HepG2 (cell line): ENCODE measurements at regions not wholly inside any gene's neighbourhood (a gene's known extent, or its start where the extent isn't known, plus 50 kb on each side); places are given as distances from the start of the nearest gene placed in this dataset.

Source experiments
- ATAC-seq: fragments of 200-7000 bp; cut with Tn5 transposase; 3 replicates; pipeline ENCODE4 v1.9.1; 2020; ENCODE audit warnings: mild to moderate bottlenecking, moderate library complexity
- BruUV-seq: library from RNA; stranded (reverse); fragments of 400-500 nt; replicated peaks from 2 replicates; lab custom pipeline; 2021; lab: Mats Ljungman, UMichigan
- CTCF ChIA-PET: fragments of 300-600 bp; formaldehyde crosslinking; extraction: SDS; loops from one replicate; lab custom pipeline; 2021; ENCODE audit warnings: low total read pairs, inconsistent platforms, low intra/inter-chr PET ratio; lab: Yijun Ruan, JAX
- POLR2A ChIA-PET: fragments of 350-600 bp; sonication (Branson Sonifier 250); formaldehyde crosslinking; loops from one replicate; lab custom pipeline; 2020; ENCODE audit warnings: antibody characterized with exemption, inconsistent platforms; lab: Yijun Ruan, JAX
- DNase-seq: peaks from one replicate; pipeline ENCODE4 v3.0.0-alpha.2; 2015; ENCODE audit warnings: low spot score
- FAIRE-seq: peaks from 3 replicates; lab custom pipeline; 2011; peaks lifted over from hg19 to GRCh38; lab: Jason Lieb, UNC
- H2AFZ ChIP-seq: one replicate; pipeline ENCODE4 v1.6.1; 2011; ENCODE audit warnings: low read length, inconsistent platforms
- H3K27ac ChIP-seq: fragments of 300-600 bp; 3 replicates; pipeline ENCODE4 v1.8.0; 2011; ENCODE audit warnings: mixed run types, mild to moderate bottlenecking, mixed read lengths, low read length, inconsistent platforms; ENCODE audit not compliant: insufficient read depth; ENCODE audit errors: extremely low read length
- H3K27me3 ChIP-seq, 2 experiments: fragments of 200-600 bp in 1 of 2; 2 replicates in 1 of 2; 3 replicates in 1 of 2; pipeline versions ENCODE4 v1.6.0 to v1.8.0; 2011; ENCODE audit warnings: low read length in 2 of 2, mild to moderate bottlenecking in 2 of 2, moderate library complexity in 2 of 2, inconsistent platforms in 1 of 2; ENCODE audit not compliant: insufficient read depth in 2 of 2, control insufficient read depth in 1 of 2
- H3K36me3 ChIP-seq, 2 experiments: fragments of 200-600 bp in 1 of 2; replicated peaks in 1 of 2; 2 replicates in 1 of 2; 3 replicates in 1 of 2; pipeline versions ENCODE4 v1.5.1 to v1.8.0; 2011; ENCODE audit warnings: low read length in 2 of 2, inconsistent platforms in 1 of 2; ENCODE audit not compliant: insufficient read depth in 2 of 2, control insufficient read depth in 1 of 2
- H3K4me1 ChIP-seq: 2 replicates; pipeline ENCODE4 v1.5.1; 2012; ENCODE audit warnings: low read length, inconsistent platforms; ENCODE audit not compliant: insufficient read depth
- H3K4me2 ChIP-seq: 2 replicates; pipeline ENCODE4 v1.6.0; 2011; ENCODE audit warnings: low read depth, low read length, inconsistent platforms
- H3K4me3 ChIP-seq, 3 experiments: fragments of 200-600 bp in 1 of 3; sonication (generic), shearing (Covaris generic) in 1 of 3; replicated peaks in 1 of 3; 2 replicates each; pipeline ENCODE4 v1.5.1; 2011 to 2016; ENCODE audit warnings: low read length in 3 of 3, inconsistent platforms in 2 of 3, low read depth in 2 of 3, mild to moderate bottlenecking in 2 of 3, control low read depth in 1 of 3, mixed read lengths in 1 of 3; ENCODE audit not compliant: insufficient read depth in 1 of 3
- H3K79me2 ChIP-seq: one replicate; pipeline ENCODE4 v1.6.1; 2011; ENCODE audit warnings: low read length, inconsistent platforms; ENCODE audit not compliant: insufficient read depth
- H3K9ac ChIP-seq: 2 replicates; pipeline ENCODE4 v1.6.0; 2011; ENCODE audit warnings: mild to moderate bottlenecking, low read depth, low read length, inconsistent platforms; ENCODE audit not compliant: insufficient read depth
- H3K9me3 ChIP-seq: 2 replicates; pipeline ENCODE4 v1.5.1; 2012; ENCODE audit warnings: mild to moderate bottlenecking, low read length
- H4K20me1 ChIP-seq: 2 replicates; pipeline ENCODE4 v1.6.0; 2011; ENCODE audit warnings: inconsistent platforms, mild to moderate bottlenecking, low read length, moderate library complexity; ENCODE audit not compliant: insufficient read depth
- ATF1 ChIP-seq: IDR thresholded peaks from 2 replicates; pipeline ENCODE4 v1.6.1; 2016; ENCODE audit warnings: mild to moderate bottlenecking, control low read depth
- E2F5 ChIP-seq: sonication (generic); formaldehyde crosslinking; conservative IDR thresholded peaks from 2 replicates; pipeline ENCODE4 v1.4.0; 2020; ENCODE audit warnings: missing genetic modification reagents
- EEA1 ChIP-seq: sonication (generic); formaldehyde crosslinking; IDR thresholded peaks from 2 replicates; pipeline ENCODE4 v1.5.1; 2020; ENCODE audit warnings: mild to moderate bottlenecking, missing genetic modification reagents, borderline replicate concordance
- FOXA3 ChIP-seq: IDR thresholded peaks from 2 replicates; pipeline ENCODE4 v1.6.1; 2016; ENCODE audit warnings: missing genetic modification reagents, missing compliant biosample characterization
- GATA4 ChIP-seq: sonication (generic); IDR thresholded peaks from 2 replicates; pipeline ENCODE4 v1.6.1; 2016; ENCODE audit warnings: antibody characterized with exemption, low read depth, borderline replicate concordance
- GATAD2A ChIP-seq: IDR thresholded peaks from 2 replicates; pipeline ENCODE4 v1.6.1; 2016
- GFI1 ChIP-seq: sonication (generic); formaldehyde crosslinking; IDR thresholded peaks from 2 replicates; pipeline ENCODE4 v1.5.0; 2020; ENCODE audit warnings: missing genetic modification reagents, mild to moderate bottlenecking, borderline replicate concordance
- HINFP ChIP-seq: sonication (generic); formaldehyde crosslinking; IDR thresholded peaks from 2 replicates; pipeline ENCODE4 v1.4.0; 2020; ENCODE audit warnings: low read depth, mild to moderate bottlenecking, missing genetic modification reagents
- KAT2B ChIP-seq: fragments of 150-350 bp; IDR thresholded peaks from 2 replicates; pipeline ENCODE4 v1.6.1; 2014; ENCODE audit warnings: low read depth, low read length, borderline replicate concordance
- LCORL ChIP-seq, 2 experiments: fragments of 450-650 bp in 1 of 2; sonication (generic) in 1 of 2; formaldehyde crosslinking in 1 of 2; IDR thresholded peaks; 2 replicates each; pipeline versions ENCODE4 v1.5.0 to v1.6.1; 2017 to 2020; ENCODE audit warnings: antibody characterized with exemption in 1 of 2, missing genetic modification reagents in 1 of 2
- NR2F6 ChIP-seq, 2 experiments: IDR thresholded peaks; 2 replicates each; pipeline ENCODE4 v1.6.1; 2016; ENCODE audit warnings: antibody characterized with exemption in 1 of 2, mild to moderate bottlenecking in 1 of 2
- PHF20 ChIP-seq: sonication (generic); formaldehyde crosslinking; IDR thresholded peaks from 2 replicates; pipeline ENCODE4 v1.5.0; 2020; ENCODE audit warnings: mild to moderate bottlenecking, missing genetic modification reagents
- SNAPC2 ChIP-seq: sonication (generic); formaldehyde crosslinking; IDR thresholded peaks from 2 replicates; pipeline ENCODE4 v1.8.1; 2022; ENCODE audit warnings: mild to moderate bottlenecking, missing genetic modification reagents
- SRF ChIP-seq: IDR thresholded peaks from 2 replicates; pipeline ENCODE4 v1.6.1; 2011; ENCODE audit warnings: mild to moderate bottlenecking, low read depth, low read length, moderate library complexity
- ZNF816 ChIP-seq: sonication (generic); formaldehyde crosslinking; IDR thresholded peaks from 2 replicates; pipeline ENCODE4 v1.8.0; 2022; ENCODE audit warnings: missing genetic modification reagents, mild to moderate bottlenecking, borderline replicate concordance
- ZSCAN20 ChIP-seq: sonication (generic); formaldehyde crosslinking; IDR thresholded peaks from 2 replicates; pipeline ENCODE4 v1.4.0; 2020; ENCODE audit warnings: missing genetic modification reagents, mild to moderate bottlenecking, borderline replicate concordance
- WGBS: methylation state at CpG from one replicate; pipeline ENCODE4 v1.1.6; 2017; ENCODE audit warnings: low lambda C conversion rate; 5-methylcytosine and 5-hydroxymethylcytosine counted together
- in situ Hi-C: cut with HindIII; loops from 2 replicates; pipeline ENCODE4 v1.10.0; 2017; ENCODE audit warnings: low pct_unique_long_range_greater_than_20kb; ENCODE audit not compliant: extremely low pct_ligation_motif_present
- intact Hi-C: fragments of 100-400 bp; cut with micrococcal nuclease; formaldehyde crosslinking; loops from one replicate; pipeline ENCODE4 v1.10.0; 2022; ENCODE audit not compliant: unreplicated experiment
- TF ChIP-seq, protein P1 (sequence below): sonication (generic); formaldehyde crosslinking; IDR thresholded peaks from 2 replicates; pipeline ENCODE4 v1.4.0; 2020; ENCODE audit warnings: missing genetic modification reagents

DNA sequence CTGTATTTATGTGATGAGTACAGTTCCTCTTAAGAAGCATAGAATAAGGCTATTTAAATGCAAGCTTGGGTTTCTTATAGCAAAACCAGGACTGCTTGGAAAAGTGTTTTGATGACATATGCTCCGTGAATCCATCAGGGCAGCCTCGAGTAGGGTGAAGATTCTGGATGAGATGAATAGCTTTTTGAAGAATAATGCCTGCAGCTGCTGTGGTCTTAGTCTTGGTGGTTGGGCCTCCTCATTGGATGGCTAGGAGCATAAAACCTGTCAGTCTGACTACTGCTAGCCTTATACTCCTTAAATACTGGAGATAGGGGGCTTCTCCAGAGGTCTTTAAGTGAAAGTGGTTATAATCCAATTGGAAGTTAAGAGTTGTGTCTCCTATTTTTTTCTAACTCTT is 704.3 kb downstream of the FGF9 start:
- ChIA-PET POLR2A (no interaction called here), CTCF (no interaction called here)
- Histone ChIP-seq H3K9ac (no peak overlapping the region), H4K20me1 (no peaks in the 10 kb centered on the region), H3K9me3 (peaks cover 85% of the 10 kb centered on the region), H3K4me3 (no peak overlapping the region), H3K4me2 (no peak overlapping the region), H3K36me3 (no peaks in the 10 kb centered on the region), H2AFZ (no peak overlapping the region), H3K4me1 (no peaks in the 10 kb centered on the region), H3K79me2 (no peaks in the 10 kb centered on the region), H3K27ac (no peak overlapping the region), H3K27me3 (no peaks in the 10 kb centered on the region)
- ATAC-seq (no peak), FAIRE-seq (no peak), DNase-seq (no peak)
- no TSS peak for BruUV-seq
- intact Hi-C loops, result no loop called here
- in situ Hi-C loops, result no loop called here
- TF ChIP-seq SNAPC2 (CRISPR knock-in tag) (no peak), E2F5 (CRISPR knock-in tag) (no peak), ZNF816 (CRISPR knock-in tag) (no peak), EEA1 (CRISPR knock-in tag) (no peak), ATF1 (CRISPR knock-in tag) (no peak), KAT2B (no peak), SRF (no peak), FOXA3 (CRISPR knock-in tag) (no peak), GFI1 (no peak), HINFP (CRISPR knock-in tag) (no peak), GATA4 (no peak), ZSCAN20 (CRISPR knock-in tag) (no peak), LCORL (IDR thresholded peaks at IDR 0.05) (no peak), LCORL (CRISPR knock-in tag; IDR thresholded peaks at IDR 0.05) (no peak), NR2F6 (IDR thresholded peaks at IDR 0.05) (no peak), NR2F6 (CRISPR knock-in tag; IDR thresholded peaks at IDR 0.05) (no peak), GATAD2A (CRISPR knock-in tag) (no peak), PHF20 (CRISPR knock-in tag) (no peak)
- TF ChIP-seq, protein P1, sequence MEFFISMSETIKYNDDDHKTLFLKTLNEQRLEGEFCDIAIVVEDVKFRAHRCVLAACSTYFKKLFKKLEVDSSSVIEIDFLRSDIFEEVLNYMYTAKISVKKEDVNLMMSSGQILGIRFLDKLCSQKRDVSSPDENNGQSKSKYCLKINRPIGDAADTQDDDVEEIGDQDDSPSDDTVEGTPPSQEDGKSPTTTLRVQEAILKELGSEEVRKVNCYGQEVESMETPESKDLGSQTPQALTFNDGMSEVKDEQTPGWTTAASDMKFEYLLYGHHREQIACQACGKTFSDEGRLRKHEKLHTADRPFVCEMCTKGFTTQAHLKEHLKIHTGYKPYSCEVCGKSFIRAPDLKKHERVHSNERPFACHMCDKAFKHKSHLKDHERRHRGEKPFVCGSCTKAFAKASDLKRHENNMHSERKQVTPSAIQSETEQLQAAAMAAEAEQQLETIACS (CRISPR knock-in tag), result no peak
- WGBS, result 3% methylated on average over 2 of the region's 2 CpGs
